H54 (cell line): ENCODE measurements at regions not wholly inside any gene's neighbourhood (a gene's known extent, or its start where the extent isn't known, plus 50 kb on each side); places are given as distances from the start of the nearest gene placed in this dataset.

Source experiments
- DNase-seq: peaks from one replicate; pipeline ENCODE4 v3.0.0; 2011; ENCODE audit warnings: low spot score, mixed read lengths; ENCODE audit not compliant: insufficient read length
- FAIRE-seq: peaks from 3 replicates; lab custom pipeline; 2011; peaks lifted over from hg19 to GRCh38; lab: Jason Lieb, UNC
- POLR2A ChIP-seq: IDR thresholded peaks from 2 replicates; pipeline ENCODE4 v1.6.1; 2011; ENCODE audit warnings: low read depth, mild to moderate bottlenecking, low read length

DNA sequence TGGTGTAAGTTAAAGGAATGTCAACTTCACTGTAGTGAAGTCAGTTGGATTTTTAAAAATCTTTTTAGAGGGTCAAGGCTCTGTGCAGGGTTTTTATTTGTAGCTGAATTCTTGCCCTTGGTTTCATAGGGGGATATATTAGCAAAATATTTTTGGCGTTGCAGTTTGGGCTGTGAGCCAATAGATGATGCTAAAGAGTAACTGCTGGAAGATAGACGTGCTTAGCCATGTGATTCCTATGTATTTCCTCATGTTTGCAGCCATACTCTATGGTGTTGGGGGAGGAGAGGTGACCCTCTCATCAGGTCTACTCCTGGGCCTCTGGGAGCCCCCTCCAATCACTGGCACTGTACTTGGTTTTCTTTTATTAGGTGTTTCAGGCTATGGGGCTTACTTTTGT is 246.7 kb upstream of the ARHGAP24 start:
- no peak for TF ChIP-seq POLR2A
- FAIRE-seq (no peak), DNase-seq (no peak)

DNA sequence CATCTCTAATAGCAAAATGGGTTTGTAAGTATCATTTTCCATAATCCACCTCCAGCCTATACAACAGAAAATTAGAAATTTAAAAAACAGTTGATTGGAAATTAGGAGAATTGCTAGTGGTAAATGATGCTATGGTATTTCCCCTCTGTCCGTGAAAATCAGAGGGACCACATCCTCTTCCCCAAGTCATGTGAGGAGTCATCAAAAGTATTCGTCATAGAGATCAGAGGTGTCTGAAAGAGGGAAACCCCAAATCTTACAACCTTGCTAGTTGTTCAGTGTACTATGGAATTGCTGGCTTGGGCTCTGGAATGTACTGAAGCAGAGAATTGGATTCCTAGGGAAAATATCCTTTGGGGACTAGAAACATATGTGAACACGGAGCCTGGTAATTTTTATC is 241.4 kb upstream of the ARHGAP24 start:
- DNase-seq (no peak), FAIRE-seq (no peak)
- TF ChIP-seq POLR2A = no peak

DNA sequence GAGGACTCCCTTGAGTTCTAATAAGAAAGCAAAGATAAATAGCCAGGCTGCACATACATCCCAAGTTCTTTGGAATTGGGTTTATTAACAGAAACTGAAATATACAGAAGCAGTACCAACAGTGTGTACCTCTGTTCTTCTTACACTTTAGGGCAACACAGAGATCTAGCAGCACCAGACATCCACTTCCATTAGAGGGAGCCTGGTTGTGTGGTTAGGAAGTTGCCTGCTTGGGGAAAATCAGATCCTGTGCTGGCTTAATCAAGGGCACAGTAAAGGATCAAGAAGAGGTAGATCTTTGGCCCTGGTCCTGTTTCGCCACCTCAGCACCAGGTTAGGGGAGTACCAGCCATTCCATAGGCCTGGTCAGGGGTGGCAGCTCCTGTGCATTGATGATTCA is 231.1 kb upstream of the ARHGAP24 start:
- no peak for DNase-seq
- FAIRE-seq = no peak
- no peak for TF ChIP-seq POLR2A

DNA sequence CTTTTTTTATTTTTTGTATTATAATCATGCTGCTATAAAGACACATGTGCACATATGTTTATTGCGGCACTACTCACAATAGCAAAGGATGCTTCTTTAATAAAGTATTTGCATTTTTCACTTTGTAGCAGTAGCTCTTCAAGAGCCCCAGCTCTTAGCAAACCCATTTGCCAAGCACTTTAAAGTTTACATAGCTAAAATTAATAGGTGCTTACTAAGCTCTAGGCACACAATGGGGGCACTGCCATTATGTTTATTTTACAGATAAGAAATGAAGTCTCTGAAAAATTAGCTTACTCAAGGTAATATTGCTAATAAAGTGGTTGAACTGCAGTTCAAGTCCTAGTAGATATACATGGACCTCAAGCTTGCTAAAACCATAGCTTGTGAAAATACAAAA is 230.3 kb upstream of the ARHGAP24 start:
- TF ChIP-seq POLR2A = no peak
- DNase-seq = no peak
- no peak for FAIRE-seq

DNA sequence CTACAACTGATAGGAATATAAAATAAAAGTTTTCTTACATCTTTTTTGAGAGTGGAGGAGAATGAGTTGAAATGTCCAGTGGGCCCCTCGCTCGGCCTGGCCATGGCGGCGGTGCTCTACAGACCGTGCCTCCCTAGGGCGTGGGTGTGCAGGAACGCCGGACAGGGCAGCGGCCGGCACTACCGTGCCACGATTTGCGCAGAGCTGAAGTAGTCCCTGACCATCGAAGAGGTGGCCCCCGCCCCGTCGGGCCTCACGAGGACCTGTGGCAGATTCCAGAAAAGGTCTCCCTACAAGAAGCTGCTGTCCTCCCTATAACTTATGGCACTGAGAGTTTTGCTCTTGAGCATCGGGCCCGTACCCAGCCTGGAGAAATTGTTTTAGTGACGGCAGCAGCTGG is 228.9 kb upstream of the ARHGAP24 start:
- no peak for FAIRE-seq
- no peak for TF ChIP-seq POLR2A
- no peak for DNase-seq

DNA sequence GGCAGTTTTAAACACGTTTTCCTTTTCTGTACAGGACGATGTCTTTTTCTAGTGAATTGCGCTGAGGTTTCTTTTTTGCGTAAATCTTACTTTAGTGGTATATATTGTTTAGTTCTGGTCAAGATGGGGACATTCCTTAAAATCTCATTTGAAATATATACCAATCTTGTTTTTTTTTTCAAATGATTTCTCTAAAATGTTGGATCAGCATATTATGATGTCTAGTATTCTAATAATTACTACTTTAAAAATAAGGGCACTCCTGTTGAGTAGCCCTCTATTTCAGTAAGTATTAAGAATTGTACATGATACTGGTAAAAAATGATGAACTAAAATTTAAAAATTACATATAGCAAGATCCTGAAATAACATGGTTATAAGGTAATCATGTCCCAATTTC is 224.1 kb upstream of the ARHGAP24 start:
- FAIRE-seq (no peak), DNase-seq (no peak)
- no peak for TF ChIP-seq POLR2A

DNA sequence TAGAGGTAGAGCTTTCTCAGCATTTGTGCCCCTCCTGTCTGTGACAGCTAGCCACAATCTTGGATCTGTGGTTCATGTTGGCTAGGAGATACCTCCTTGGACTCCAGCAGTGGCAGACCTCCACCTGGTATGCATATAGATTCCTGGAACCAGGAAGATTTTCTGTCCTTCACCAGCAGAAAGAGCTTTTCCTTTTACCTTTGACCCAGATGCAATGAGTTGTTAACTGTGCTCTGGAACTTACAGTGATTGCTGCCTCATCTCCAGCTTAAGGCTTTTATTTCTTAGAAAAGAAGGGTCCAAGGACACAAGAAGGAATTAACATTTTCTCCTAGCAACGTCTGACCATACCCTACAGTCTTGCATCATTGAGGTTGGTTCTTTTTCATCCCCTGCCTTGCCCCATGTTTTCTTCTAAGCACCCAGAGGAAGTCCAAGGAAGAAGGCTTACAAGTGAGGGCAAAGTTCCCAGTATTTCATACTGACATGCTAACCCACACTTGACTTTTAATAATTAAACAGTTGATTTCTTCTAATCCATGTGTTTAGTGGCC is 217.1 kb upstream of the ARHGAP24 start:
- DNase-seq (no peak), FAIRE-seq (no peak)
- no peak for TF ChIP-seq POLR2A

DNA sequence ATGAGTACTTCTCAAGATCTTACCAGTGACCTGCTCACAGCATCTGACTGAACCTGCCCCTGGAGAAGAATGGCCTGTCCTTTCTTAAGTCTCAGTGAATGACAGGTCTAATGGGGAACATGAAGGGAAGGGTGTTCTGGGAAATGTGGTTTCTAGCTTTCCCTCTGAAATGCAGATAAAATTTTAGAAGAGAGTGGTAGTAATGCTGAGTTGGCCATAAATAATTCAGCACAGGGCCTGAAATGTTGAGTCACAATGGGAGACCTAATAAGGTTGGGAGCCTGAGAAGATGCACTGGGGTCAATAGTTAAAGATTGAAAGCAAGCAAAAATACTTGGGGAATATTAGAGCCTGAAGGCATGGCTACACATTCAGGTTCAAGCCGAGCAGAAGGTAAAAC is 214.9 kb upstream of the ARHGAP24 start:
- TF ChIP-seq POLR2A = no peak
- DNase-seq (no peak), FAIRE-seq (no peak)

DNA sequence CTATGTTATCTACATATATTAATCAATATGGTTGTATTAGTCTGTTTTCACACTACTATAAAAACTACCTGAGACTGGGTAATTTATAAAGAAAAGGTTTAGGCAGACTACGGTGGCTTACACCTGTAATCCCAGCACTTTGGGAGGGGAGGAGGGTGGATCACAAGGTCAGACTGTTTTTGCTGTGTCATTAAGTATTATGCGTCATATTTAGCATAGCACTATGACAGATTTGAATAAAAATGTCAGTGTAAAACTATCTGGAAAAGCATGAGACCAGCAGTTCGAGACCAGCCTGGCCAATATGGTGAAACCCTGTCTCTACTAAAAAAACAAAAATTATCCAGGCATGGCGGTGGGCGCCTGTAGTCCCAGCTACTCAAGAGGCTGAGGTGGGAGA is 209.7 kb upstream of the ARHGAP24 start:
- TF ChIP-seq POLR2A = no peak
- DNase-seq = no peak
- FAIRE-seq = no peak

DNA sequence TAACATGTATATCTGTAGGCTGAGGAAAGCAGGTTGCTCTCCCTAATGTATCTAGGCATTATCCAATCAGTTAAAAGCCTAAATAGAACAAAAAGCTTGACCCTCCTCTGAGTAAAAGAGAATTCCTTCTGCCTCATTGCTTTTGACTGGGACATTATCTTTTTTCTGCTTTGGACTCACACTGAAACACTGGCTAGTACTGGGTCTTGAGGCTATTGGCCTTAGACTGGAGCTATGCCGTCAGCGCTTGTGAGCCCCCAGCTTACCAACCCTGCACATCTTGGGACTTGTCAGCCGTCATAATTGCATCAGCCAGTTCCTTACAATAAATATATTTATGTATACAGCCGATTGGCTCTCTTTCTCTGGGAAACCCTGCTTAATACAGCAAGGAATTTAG is 206.8 kb upstream of the ARHGAP24 start:
- TF ChIP-seq POLR2A = no peak
- no peak for FAIRE-seq
- DNase-seq = no peak

DNA sequence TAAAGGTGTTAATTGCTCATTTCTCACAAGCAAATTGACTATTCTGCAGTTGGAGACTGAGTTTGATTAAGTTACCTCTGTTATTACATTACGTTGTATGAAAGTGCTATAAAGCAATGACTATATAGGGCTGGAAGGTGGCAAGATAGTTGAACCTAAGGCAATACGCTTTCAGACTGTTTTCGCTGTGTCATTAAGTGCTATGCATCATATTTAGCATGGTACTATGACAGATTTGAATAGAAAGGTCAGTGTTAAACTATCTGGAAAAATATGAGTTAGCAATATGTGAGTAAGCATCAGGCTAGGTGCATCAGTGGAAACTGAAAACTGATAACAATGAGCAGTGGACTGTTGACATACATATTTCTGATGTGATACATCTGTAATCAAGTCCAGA is 206.0 kb upstream of the ARHGAP24 start:
- TF ChIP-seq POLR2A = no peak
- no peak for DNase-seq
- FAIRE-seq = no peak

DNA sequence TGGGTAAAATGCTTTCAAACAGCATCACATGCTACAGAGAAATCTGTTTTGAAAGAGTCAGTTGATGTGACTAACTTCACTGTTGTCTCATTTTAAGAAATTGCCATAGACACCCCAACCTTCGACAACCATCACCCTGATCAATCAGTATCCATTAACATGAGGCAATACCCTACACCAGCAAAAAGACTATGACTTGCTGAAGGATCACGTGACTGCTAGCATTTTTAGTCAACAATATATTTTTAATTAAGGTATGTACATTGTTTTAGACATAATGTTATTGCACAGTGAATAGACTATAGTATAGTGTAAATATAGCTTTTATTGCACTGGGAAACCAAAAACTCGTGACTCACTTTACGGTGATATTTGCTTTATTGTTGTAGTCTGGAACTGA is 200.0 kb upstream of the ARHGAP24 start:
- no peak for FAIRE-seq

DNA sequence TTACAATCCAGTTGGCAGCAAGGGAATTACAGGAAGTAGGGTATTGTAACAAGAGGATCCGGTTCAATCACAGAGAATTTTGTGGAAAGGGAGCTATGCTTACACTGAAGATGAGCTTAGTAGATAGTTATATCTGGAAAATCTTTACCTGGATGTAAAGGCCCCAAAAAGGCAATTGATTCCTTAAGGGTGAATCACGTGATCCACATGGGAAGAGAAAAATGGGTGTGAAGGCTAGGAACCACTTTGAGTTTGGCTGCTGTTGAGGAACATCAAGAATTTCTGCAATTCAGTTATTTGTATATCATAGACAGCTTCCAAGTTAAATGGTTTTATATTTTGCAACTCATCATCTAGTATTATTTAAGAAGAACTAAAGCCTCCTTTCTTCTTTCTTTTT is 194.0 kb upstream of the ARHGAP24 start:
- no peak for TF ChIP-seq POLR2A
- no peak for FAIRE-seq

More for the DNA sequence above, 200.0 kb upstream of the ARHGAP24 start:
- TF ChIP-seq POLR2A = no peak
- no peak for DNase-seq

DNA sequence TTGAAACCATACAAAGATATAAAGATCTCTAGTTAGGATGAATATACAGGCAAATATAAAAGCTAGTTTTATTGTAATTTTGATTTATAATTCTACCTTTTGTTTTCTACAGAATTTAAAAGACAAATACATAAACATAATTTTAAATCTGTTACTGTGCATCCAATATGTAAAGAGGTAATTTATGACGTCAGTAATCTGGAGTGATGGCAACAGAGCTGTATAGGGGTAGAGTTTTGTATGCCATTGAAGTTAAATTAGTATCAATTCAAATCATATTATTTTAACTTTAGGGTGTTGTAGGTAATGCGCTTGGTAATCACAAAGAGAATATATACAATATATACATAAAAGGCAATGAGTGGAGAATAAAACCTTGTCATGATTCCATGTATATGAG is 183.7 kb upstream of the ARHGAP24 start:
- DNase-seq = no peak
- no peak for TF ChIP-seq POLR2A
- no peak for FAIRE-seq

More for the DNA sequence above, 194.0 kb upstream of the ARHGAP24 start:
- no peak for DNase-seq

DNA sequence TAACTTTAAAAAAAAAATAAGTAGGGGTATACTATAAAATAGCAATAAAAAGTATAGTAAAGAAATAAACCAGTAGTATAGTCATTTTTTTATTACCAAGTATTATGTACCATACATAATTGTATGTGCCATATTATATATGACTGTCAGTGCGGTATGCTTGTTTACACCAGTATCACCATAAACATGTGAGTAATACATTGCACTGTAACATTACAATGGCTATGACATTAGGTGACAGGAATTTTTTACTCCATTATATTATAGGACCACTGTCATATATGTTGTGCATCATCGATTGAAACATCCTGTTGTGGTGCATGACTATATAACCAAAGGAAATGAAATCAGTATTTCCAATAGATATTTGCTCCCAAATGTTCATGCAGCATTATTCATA is 176.9 kb upstream of the ARHGAP24 start:
- TF ChIP-seq POLR2A = no peak
- DNase-seq = no peak
- FAIRE-seq = no peak

DNA sequence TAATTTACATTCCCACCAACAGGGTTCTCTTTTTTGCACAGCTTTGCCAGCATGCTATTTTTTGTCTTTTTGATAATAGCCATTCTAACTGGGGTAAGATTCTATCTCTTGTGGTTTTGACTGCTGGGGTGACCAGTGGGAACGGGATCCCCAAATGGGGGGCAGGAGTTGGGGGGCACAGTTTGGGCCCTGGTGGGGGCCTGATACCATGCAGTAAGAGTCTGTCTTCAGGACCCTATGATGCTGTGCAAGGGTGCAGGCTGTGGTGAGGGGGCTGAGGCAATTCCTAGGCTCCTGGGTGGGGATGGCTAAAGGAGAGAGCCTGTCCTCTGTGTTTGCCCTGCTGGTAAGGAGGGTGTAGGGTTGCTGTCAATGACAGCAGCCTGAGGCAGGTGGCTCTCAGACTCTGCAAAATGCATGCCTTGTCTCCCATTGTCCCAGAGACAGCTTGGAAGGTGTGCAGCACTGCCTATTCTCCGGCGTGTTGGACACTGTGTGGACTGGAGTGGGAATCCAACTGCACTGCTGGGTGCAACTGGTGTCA is 172.7 kb upstream of the ARHGAP24 start:
- TF ChIP-seq POLR2A = no peak
- FAIRE-seq (no peak), DNase-seq (no peak)

DNA sequence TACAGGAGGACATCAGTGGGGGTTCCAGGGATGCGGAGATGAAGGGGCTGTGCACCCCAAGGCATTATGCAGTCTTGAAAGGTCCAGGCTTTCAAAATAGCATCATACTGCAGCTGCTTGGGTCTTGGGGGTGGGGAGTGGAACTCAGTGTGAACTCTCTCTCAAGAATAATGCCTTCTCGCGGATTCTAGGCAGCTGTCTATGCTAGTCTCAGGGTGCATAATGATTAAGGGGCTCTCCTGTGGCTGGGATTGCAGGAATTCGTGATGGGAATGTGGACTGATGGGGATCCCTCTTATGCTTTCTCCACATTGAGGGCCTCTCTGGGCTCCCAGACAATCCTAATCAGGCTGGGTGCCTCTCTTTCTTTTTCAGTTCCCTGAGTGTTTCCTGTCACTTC is 172.2 kb upstream of the ARHGAP24 start:
- DNase-seq (no peak), FAIRE-seq (no peak)
- no peak for TF ChIP-seq POLR2A
